NCI-H774 (cell line): ENCODE measurements at regions not wholly inside any gene's neighbourhood (a gene's known extent, or its start where the extent isn't known, plus 50 kb on each side); places are given as distances from the start of the nearest gene placed in this dataset.
"Not testable (repeated sequence)": the region's sequence is repeated elsewhere in the genome, so short reads cannot be mapped to it uniquely, and the experiment has no call there.

ENCODE experiments used
- DNase-seq: peaks from one replicate; lab custom pipeline; 2025; lab: John Stamatoyannopoulos, UW

GRCh38 chr4:28225689-28226353 is 1365.2 kb downstream of the STIM2 start:
- DNase-seq: peak; percentile 1

GRCh38 chr4:28226962-28227361 is 1366.3 kb downstream of the STIM2 start:
- DNase-seq: no peak

GRCh38 chr4:28227764-28228163 is 1367.1 kb downstream of the STIM2 start:
- no peak for DNase-seq

- no peak for DNase-seq
Observed at GRCh38 chr4:28228561-28229491, 1368.2 kb downstream of the STIM2 start.

- DNase-seq: no peak
Observed at GRCh38 chr4:28232376-28232775, 1371.7 kb downstream of the STIM2 start.

- DNase-seq: no peak
Observed at GRCh38 chr4:28232951-28233350, 1372.3 kb downstream of the STIM2 start.

GRCh38 chr4:28233724-28234123 is 1373.1 kb downstream of the STIM2 start:
- DNase-seq: no peak

GRCh38 chr4:28238876-28239275 is 1378.2 kb downstream of the STIM2 start:
- no peak for DNase-seq

GRCh38 chr4:28241021-28241420 is 1380.4 kb downstream of the STIM2 start:
- no peak for DNase-seq

GRCh38 chr4:28247805-28248204 is 1387.2 kb downstream of the STIM2 start:
- no peak for DNase-seq

GRCh38 chr4:28248269-28248668 is 1387.6 kb downstream of the STIM2 start:
- no peak for DNase-seq

- no peak for DNase-seq
Observed at GRCh38 chr4:28250646-28251045, 1390.0 kb downstream of the STIM2 start.

- DNase-seq: no peak
Observed at GRCh38 chr4:28251831-28252230, 1391.2 kb downstream of the STIM2 start.

- no peak for DNase-seq
Observed at GRCh38 chr4:28254003-28254402, 1393.4 kb downstream of the STIM2 start.

- DNase-seq: no peak
Observed at GRCh38 chr4:28256295-28256694, 1395.7 kb downstream of the STIM2 start.

- no peak for DNase-seq
Observed at GRCh38 chr4:28259951-28260350, 1399.3 kb downstream of the STIM2 start.

GRCh38 chr4:28267166-28267565 is 1406.5 kb downstream of the STIM2 start:
- no peak for DNase-seq

GRCh38 chr4:28269426-28269825 is 1408.8 kb downstream of the STIM2 start:
- DNase-seq: no peak

GRCh38 chr4:28277931-28278330 is 1417.3 kb downstream of the STIM2 start:
- no peak for DNase-seq

GRCh38 chr4:28278676-28279075 is 1418.0 kb downstream of the STIM2 start:
- no peak for DNase-seq

GRCh38 chr4:28279249-28279648 is 1418.6 kb downstream of the STIM2 start:
- DNase-seq: no peak

GRCh38 chr4:28286266-28286665 is 1425.6 kb downstream of the STIM2 start:
- DNase-seq: not testable (repeated sequence)

GRCh38 chr4:28287831-28288233 is 1427.2 kb downstream of the STIM2 start:
- no peak for DNase-seq
